A549 (cell line): ENCODE measurements at regions not wholly inside any gene's neighbourhood (a gene's known extent, or its start where the extent isn't known, plus 50 kb on each side); places are given as distances from the start of the nearest gene placed in this dataset.

Experiments used
- ATAC-seq, 2 experiments: fragments of 200-7000 bp in 1 of 2; fragments of >200 bp in 1 of 2; cut with Nextera tagmentation in 1 of 2; cut with Tn5 transposase in 1 of 2; 3 replicates each; pipeline versions ENCODE4 v1.8.0 to v1.9.1; 2018 to 2020; ENCODE audit warnings: mild to moderate bottlenecking in 1 of 2, moderate library complexity in 1 of 2
- CTCF ChIA-PET: fragments of 300-600 bp; sonication (Branson Sonifier 250); formaldehyde crosslinking; extraction: SDS; loops from one replicate; lab custom pipeline; 2021; ENCODE audit warnings: antibody characterized with exemption, inconsistent platforms; lab: Yijun Ruan, JAX
- POLR2A ChIA-PET: fragments of 350-600 bp; formaldehyde crosslinking; extraction: SDS; loops from one replicate; lab custom pipeline; 2021; ENCODE audit warnings: antibody characterized with exemption, inconsistent platforms; lab: Yijun Ruan, JAX
- DNase-seq, 2 experiments: peaks; one replicate each; pipeline versions ENCODE4 v3.0.0 to v3.0.0-alpha.2; 2011 to 2016; ENCODE audit warnings: low read depth in 1 of 2, low spot score in 1 of 2
- FAIRE-seq: peaks from 2 replicates; lab custom pipeline; 2011; peaks lifted over from hg19 to GRCh38; lab: Jason Lieb, UNC
- H3K27ac ChIP-seq, 2 experiments: fragments of >200 bp; sonication (Bioruptor Twin); formaldehyde crosslinking; 3 replicates each; pipeline ENCODE4 v1.5.1; 2016 to 2017
- H3K4me1 ChIP-seq: fragments of >200 bp; sonication (Bioruptor Twin); formaldehyde crosslinking; 3 replicates; pipeline ENCODE4 v1.6.1; 2016
- H3K4me2 ChIP-seq: fragments of >200 bp; sonication (Bioruptor Twin); formaldehyde crosslinking; 3 replicates; pipeline ENCODE4 v1.6.1; 2016
- H3K4me3 ChIP-seq: fragments of >200 bp; sonication (Bioruptor Twin); formaldehyde crosslinking; 3 replicates; pipeline ENCODE4 v1.5.1; 2016
- H3K9me3 ChIP-seq: fragments of >200 bp; sonication (Bioruptor Twin); formaldehyde crosslinking; 3 replicates; pipeline ENCODE4 v1.6.1; 2016
- BCL3 ChIP-seq: fragments of >200 bp; sonication (Bioruptor Twin); formaldehyde crosslinking; IDR thresholded peaks from 3 replicates; pipeline ENCODE4 v1.6.1; 2016
- CBX8 ChIP-seq: fragments of 200-600 bp; sonication (generic); IDR thresholded peaks from 2 replicates; pipeline ENCODE4 v1.6.1; 2016
- CEBPB ChIP-seq, 2 experiments: fragments of >200 bp in 1 of 2; sonication (Bioruptor Twin) in 1 of 2; formaldehyde crosslinking in 1 of 2; IDR thresholded peaks; 2 replicates each; pipeline ENCODE4 v1.6.1; 2012 to 2016
- EHF ChIP-seq: fragments of 250-450 bp; sonication (Bioruptor Pico); IDR thresholded peaks from 2 replicates; pipeline ENCODE4 v1.5.0; 2020; ENCODE audit warnings: mild to moderate bottlenecking
- EHMT2 ChIP-seq: fragments of 200-600 bp; sonication (generic); IDR thresholded peaks from 2 replicates; pipeline ENCODE4 v1.6.1; 2016; ENCODE audit warnings: antibody characterized with exemption, low read depth, mild to moderate bottlenecking, moderate library complexity
- EP300 ChIP-seq, 2 experiments: fragments of >200 bp; sonication (Bioruptor Twin); formaldehyde crosslinking; IDR thresholded peaks; 2 replicates in 1 of 2; 3 replicates in 1 of 2; pipeline ENCODE4 v1.6.1; 2016 to 2017
- FOSL2 ChIP-seq, 2 experiments: fragments of 450-650 bp in 1 of 2; fragments of >200 bp in 1 of 2; sonication (Bioruptor Twin) in 1 of 2; formaldehyde crosslinking; IDR thresholded peaks; 2 replicates each; pipeline versions ENCODE4 v1.5.0 to v1.6.1; 2016 to 2020; ENCODE audit warnings: mild to moderate bottlenecking in 1 of 2, moderate library complexity in 1 of 2
- FOXS1 ChIP-seq: fragments of 250-450 bp; sonication (Bioruptor Pico); IDR thresholded peaks from 2 replicates; pipeline ENCODE4 v1.5.0; 2020; ENCODE audit warnings: mild to moderate bottlenecking, moderate library complexity
- GATA3 ChIP-seq: IDR thresholded peaks from 2 replicates; pipeline ENCODE4 v1.6.1; 2012; ENCODE audit warnings: borderline replicate concordance
- HDAC2 ChIP-seq: fragments of 200-600 bp; sonication (generic); IDR thresholded peaks from 2 replicates; pipeline ENCODE4 v1.6.1; 2016
- HEYL ChIP-seq: fragments of 250-450 bp; sonication (Bioruptor Pico); IDR thresholded peaks from 2 replicates; pipeline ENCODE4 v1.8.0; 2021; ENCODE audit warnings: mild to moderate bottlenecking, moderate library complexity
- HMGXB4 ChIP-seq: fragments of 250-450 bp; sonication (Bioruptor Pico); IDR thresholded peaks from 2 replicates; pipeline ENCODE4 v1.5.0; 2021; ENCODE audit warnings: mild to moderate bottlenecking, moderate library complexity, borderline replicate concordance
- JUNB ChIP-seq: fragments of >200 bp; sonication (Bioruptor Twin); formaldehyde crosslinking; IDR thresholded peaks from 2 replicates; pipeline ENCODE4 v1.6.1; 2016
- KDM1A ChIP-seq: fragments of 200-600 bp; sonication (generic); IDR thresholded peaks from 2 replicates; pipeline ENCODE4 v1.6.1; 2016; ENCODE audit warnings: low read depth, mild to moderate bottlenecking
- KDM5A ChIP-seq: fragments of 200-600 bp; sonication (generic); IDR thresholded peaks from 2 replicates; pipeline ENCODE4 v1.6.1; 2016; ENCODE audit warnings: antibody characterized with exemption, mild to moderate bottlenecking
- MAFK ChIP-seq: fragments of 450-650 bp; IDR thresholded peaks from 2 replicates; pipeline ENCODE4 v1.6.1; 2014; ENCODE audit not compliant: partially characterized antibody
- MAX ChIP-seq: IDR thresholded peaks from 2 replicates; pipeline ENCODE4 v1.6.1; 2012
- MAZ ChIP-seq: fragments of 150-350 bp; IDR thresholded peaks from 2 replicates; pipeline ENCODE4 v1.6.1; 2014; ENCODE audit warnings: antibody characterized with exemption, low read depth, low read length, borderline replicate concordance
- MYC ChIP-seq: IDR thresholded peaks from 2 replicates; pipeline ENCODE4 v1.6.1; 2012; ENCODE audit warnings: mild to moderate bottlenecking, inconsistent platforms, low read length, improper control_type of control experiment, borderline replicate concordance
- NFE2L2 ChIP-seq: fragments of 150-350 bp; conservative IDR thresholded peaks from 2 replicates; pipeline ENCODE4 v1.6.1; 2014; ENCODE audit warnings: low read length
- NR3C1 ChIP-seq: fragments of >200 bp; sonication (Bioruptor Twin); formaldehyde crosslinking; IDR thresholded peaks from 3 replicates; pipeline ENCODE4 v1.6.1; 2017
- POLR2A ChIP-seq: IDR thresholded peaks from 2 replicates; pipeline ENCODE4 v1.6.1; 2012; ENCODE audit warnings: mild to moderate bottlenecking, low read length
- POLR2AphosphoS2 ChIP-seq: conservative IDR thresholded peaks from 2 replicates; pipeline ENCODE4 v1.6.1; 2012; ENCODE audit warnings: low read length, improper control_type of control experiment, inconsistent platforms
- RAD21 ChIP-seq, 2 experiments: fragments of >200 bp in 1 of 2; sonication (Bioruptor Twin) in 1 of 2; formaldehyde crosslinking in 1 of 2; IDR thresholded peaks in 1 of 2; conservative IDR thresholded peaks in 1 of 2; 2 replicates in 1 of 2; 3 replicates in 1 of 2; pipeline ENCODE4 v1.6.1; 2012 to 2018; ENCODE audit warnings: inconsistent platforms in 1 of 2
- RARB ChIP-seq: fragments of 250-450 bp; sonication (Bioruptor Pico); IDR thresholded peaks from 2 replicates; pipeline ENCODE4 v1.8.0; 2021; ENCODE audit warnings: mild to moderate bottlenecking, moderate library complexity
- RNF2 ChIP-seq: fragments of 200-600 bp; sonication (generic); IDR thresholded peaks from 2 replicates; pipeline ENCODE4 v1.6.1; 2016; ENCODE audit warnings: low read depth, mild to moderate bottlenecking, antibody characterized with exemption, moderate library complexity, borderline replicate concordance
- ZC3H11A ChIP-seq: fragments of 450-650 bp; IDR thresholded peaks from 2 replicates; pipeline ENCODE4 v1.6.1; 2014; ENCODE audit warnings: antibody characterized with exemption, mild to moderate bottlenecking
- ZNF302 ChIP-seq: fragments of 250-450 bp; sonication (Bioruptor Pico); IDR thresholded peaks from 2 replicates; pipeline ENCODE4 v1.9.0; 2021; ENCODE audit warnings: inconsistent platforms, mild to moderate bottlenecking, moderate library complexity
- ZSCAN20 ChIP-seq: fragments of 250-450 bp; sonication (Bioruptor Pico); IDR thresholded peaks from 2 replicates; pipeline ENCODE4 v1.8.0; 2022; ENCODE audit warnings: mild to moderate bottlenecking, moderate library complexity
- WGBS: methylation state at CpG from one replicate; pipeline ENCODE4 v1.1.6; 2017; ENCODE audit errors: missing lambda C conversion rate; 5-methylcytosine and 5-hydroxymethylcytosine counted together
- TF ChIP-seq, protein P1 (sequence below): IDR thresholded peaks from 2 replicates; pipeline ENCODE4 v1.6.1; 2012
- TF ChIP-seq, protein P2 (sequence below): fragments of >200 bp; sonication (Bioruptor Twin); formaldehyde crosslinking; IDR thresholded peaks from 3 replicates; pipeline ENCODE4 v1.5.1; 2016

DNA sequence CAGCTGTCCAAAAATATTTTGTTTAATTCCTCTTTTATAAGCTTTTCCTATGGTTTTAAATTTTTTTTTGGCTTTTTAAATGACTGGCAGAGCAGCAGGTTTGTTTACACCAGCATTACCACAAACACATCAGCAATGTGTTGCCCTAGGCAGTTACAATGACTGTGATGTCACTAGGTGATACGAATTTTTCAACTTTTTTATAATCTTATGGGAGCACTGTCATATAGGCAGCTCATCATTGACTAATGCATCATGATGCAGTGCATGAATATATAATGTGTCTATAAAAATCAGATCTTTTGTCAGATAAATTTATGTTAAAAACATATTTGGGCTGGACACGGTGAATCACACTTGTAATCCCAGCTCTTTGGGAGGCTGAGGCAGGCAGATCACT, 231.6 kb upstream of the SLIT2 start:
- ChIA-PET POLR2A (no interaction called here), CTCF (no interaction called here)
- TF ChIP-seq GATA3 (no peak), CEBPB (IDR thresholded peaks at IDR 0.05) (no peak), MAZ (no peak), POLR2A (no peak), EP300 (IDR thresholded peaks at IDR 0.05) (no peak), MYC (no peak), KDM5A (no peak), FOXS1 (CRISPR knock-in tag) (no peak), NR3C1 (no peak), RAD21 (conservative IDR thresholded peaks at IDR 0.05 in 1 of 2, IDR thresholded peaks at IDR 0.05 in 1 of 2) (no peak), HMGXB4 (CRISPR knock-in tag) (no peak)
- TF ChIP-seq, protein P1, sequence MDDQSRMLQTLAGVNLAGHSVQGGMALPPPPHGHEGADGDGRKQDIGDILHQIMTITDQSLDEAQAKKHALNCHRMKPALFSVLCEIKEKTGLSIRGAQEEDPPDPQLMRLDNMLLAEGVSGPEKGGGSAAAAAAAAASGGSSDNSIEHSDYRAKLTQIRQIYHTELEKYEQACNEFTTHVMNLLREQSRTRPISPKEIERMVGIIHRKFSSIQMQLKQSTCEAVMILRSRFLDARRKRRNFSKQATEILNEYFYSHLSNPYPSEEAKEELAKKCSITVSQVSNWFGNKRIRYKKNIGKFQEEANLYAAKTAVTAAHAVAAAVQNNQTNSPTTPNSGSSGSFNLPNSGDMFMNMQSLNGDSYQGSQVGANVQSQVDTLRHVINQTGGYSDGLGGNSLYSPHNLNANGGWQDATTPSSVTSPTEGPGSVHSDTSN, result no peak
- TF ChIP-seq, protein P2, sequence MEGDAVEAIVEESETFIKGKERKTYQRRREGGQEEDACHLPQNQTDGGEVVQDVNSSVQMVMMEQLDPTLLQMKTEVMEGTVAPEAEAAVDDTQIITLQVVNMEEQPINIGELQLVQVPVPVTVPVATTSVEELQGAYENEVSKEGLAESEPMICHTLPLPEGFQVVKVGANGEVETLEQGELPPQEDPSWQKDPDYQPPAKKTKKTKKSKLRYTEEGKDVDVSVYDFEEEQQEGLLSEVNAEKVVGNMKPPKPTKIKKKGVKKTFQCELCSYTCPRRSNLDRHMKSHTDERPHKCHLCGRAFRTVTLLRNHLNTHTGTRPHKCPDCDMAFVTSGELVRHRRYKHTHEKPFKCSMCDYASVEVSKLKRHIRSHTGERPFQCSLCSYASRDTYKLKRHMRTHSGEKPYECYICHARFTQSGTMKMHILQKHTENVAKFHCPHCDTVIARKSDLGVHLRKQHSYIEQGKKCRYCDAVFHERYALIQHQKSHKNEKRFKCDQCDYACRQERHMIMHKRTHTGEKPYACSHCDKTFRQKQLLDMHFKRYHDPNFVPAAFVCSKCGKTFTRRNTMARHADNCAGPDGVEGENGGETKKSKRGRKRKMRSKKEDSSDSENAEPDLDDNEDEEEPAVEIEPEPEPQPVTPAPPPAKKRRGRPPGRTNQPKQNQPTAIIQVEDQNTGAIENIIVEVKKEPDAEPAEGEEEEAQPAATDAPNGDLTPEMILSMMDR, result no peak
- no peaks in the 10 kb centered on the region for H3K9me3 ChIP-seq
- FAIRE-seq (no peak), ATAC-seq (no peak), DNase-seq (no peak)
- no peak overlapping the region for H3K4me3 ChIP-seq
- no peak overlapping the region for H3K27ac ChIP-seq
- H3K4me2 ChIP-seq, result no peak overlapping the region
- no peaks in the 10 kb centered on the region for H3K4me1 ChIP-seq
- WGBS, result 0% methylated on average over 2 of the region's 2 CpGs

- whole genome bisulfite sequencing, result 11% methylated on average over 4 of the region's 4 CpGs
- H3K9me3 ChIP-seq, result no peaks in the 10 kb centered on the region
- ChIA-PET CTCF (no interaction called here), POLR2A (no interaction called here)
- TF ChIP-seq ZSCAN20, result no peak
- no peak for TF ChIP-seq KDM1A
- TF ChIP-seq JUNB, result no peak
- no peak for TF ChIP-seq EHF
- TF ChIP-seq EHMT2, result no peak
- no peak for TF ChIP-seq FOSL2 (IDR thresholded peaks at IDR 0.05)
- no peak for TF ChIP-seq FOSL2 (CRISPR knock-in tag; IDR thresholded peaks at IDR 0.05)
- no peak for TF ChIP-seq MAFK
- no peak for TF ChIP-seq MAX
- TF ChIP-seq MAZ, result no peak
- TF ChIP-seq NFE2L2, result no peak
- TF ChIP-seq CBX8, result no peak
- TF ChIP-seq ZNF302 (CRISPR knock-in tag), result no peak
- TF ChIP-seq RNF2, result no peak
- TF ChIP-seq BCL3, result no peak
- TF ChIP-seq RARB (CRISPR knock-in tag), result no peak
- TF ChIP-seq KDM5A, result no peak
- no peak for TF ChIP-seq ZC3H11A
- no peak for TF ChIP-seq HDAC2
- TF ChIP-seq HEYL (CRISPR knock-in tag), result no peak
- no peak for TF ChIP-seq POLR2AphosphoS2
- no peak overlapping the region for H3K4me3 ChIP-seq
- ATAC-seq (no peak), FAIRE-seq (no peak), DNase-seq (no peak)
- H3K4me2 ChIP-seq, result no peak overlapping the region
- no peak overlapping the region for H3K27ac ChIP-seq
- H3K4me1 ChIP-seq, result no peaks in the 10 kb centered on the region
These were observed 232.2 kb upstream of the SLIT2 start for GRCh38 chr4:20019310-20020015.
